H1 (cell line): ENCODE measurements at regions not wholly inside any gene's neighbourhood (a gene's known extent, or its start where the extent isn't known, plus 50 kb on each side); places are given as distances from the start of the nearest gene placed in this dataset.

Experiments
- CTCF ChIA-PET: fragments of 300-600 bp; sonication (Branson Sonifier 250); formaldehyde crosslinking; loops from one replicate; lab custom pipeline; 2021; ENCODE audit not compliant: partially characterized antibody; lab: Charles Lee
- POLR2A ChIA-PET: fragments of 300-600 bp; sonication (Branson Sonifier 250); formaldehyde crosslinking; loops from one replicate; lab custom pipeline; 2021; ENCODE audit warnings: inconsistent platforms; ENCODE audit not compliant: partially characterized antibody; lab: Charles Lee
- DNase-seq, 2 experiments: peaks; one replicate each; pipeline versions ENCODE4 v3.0.0 to v3.0.0-alpha.2; 2010 to 2022; ENCODE audit warnings: low spot score in 2 of 2, low read depth in 1 of 2, mixed read lengths in 1 of 2
- FAIRE-seq: peaks from 2 replicates; lab custom pipeline; 2011; peaks lifted over from hg19 to GRCh38; lab: Jason Lieb, UNC
- H2AFZ ChIP-seq: 2 replicates; pipeline ENCODE4 v1.8.1; 2012; ENCODE audit warnings: low read length, inconsistent platforms
- H2AK5ac ChIP-seq: 2 replicates; pipeline ENCODE4 v1.6.1; 2013; ENCODE audit warnings: low read depth, low read length
- H2BK120ac ChIP-seq: replicated peaks from 2 replicates; pipeline ENCODE3; 2013; ENCODE audit warnings: low read depth, low read length, inconsistent platforms
- H2BK12ac ChIP-seq: 2 replicates; pipeline ENCODE4 v1.6.1; 2013; ENCODE audit warnings: low read depth, low read length
- H2BK15ac ChIP-seq: 2 replicates; pipeline ENCODE4 v1.6.1; 2013; ENCODE audit warnings: low read length
- H2BK20ac ChIP-seq: 2 replicates; pipeline ENCODE4 v1.6.1; 2013; ENCODE audit warnings: low read length
- H2BK5ac ChIP-seq: 2 replicates; pipeline ENCODE4 v1.6.1; 2013; ENCODE audit warnings: low read depth, low read length
- H3K14ac ChIP-seq: 2 replicates; pipeline ENCODE4 v1.6.1; 2013; ENCODE audit warnings: inconsistent platforms; ENCODE audit not compliant: insufficient read length
- H3K18ac ChIP-seq: 2 replicates; pipeline ENCODE4 v1.6.1; 2013; ENCODE audit warnings: low read length; ENCODE audit errors: extremely low read depth
- H3K23ac ChIP-seq: 2 replicates; pipeline ENCODE4 v1.6.1; 2013; ENCODE audit warnings: inconsistent platforms; ENCODE audit not compliant: insufficient read length
- H3K23me2 ChIP-seq: 2 replicates; pipeline ENCODE4 v1.6.1; 2013; ENCODE audit warnings: low read depth, low read length
- H3K27ac ChIP-seq: 2 replicates; pipeline ENCODE4 v1.6.1; 2011; ENCODE audit warnings: low read depth, low read length, inconsistent platforms
- H3K27me3 ChIP-seq, 4 experiments: replicated peaks in 1 of 4; 1 replicate in 1 of 4; 2 replicates in 3 of 4; pipeline versions ENCODE4 v1.6.1 to v1.8.1; 2011 to 2013; ENCODE audit warnings: low read length in 3 of 4, mild to moderate bottlenecking in 3 of 4, inconsistent platforms in 2 of 4, mixed read lengths in 2 of 4, moderate library complexity in 1 of 4; ENCODE audit not compliant: control insufficient read depth in 3 of 4, insufficient read depth in 3 of 4; ENCODE audit errors: extremely low read depth in 1 of 4
- H3K36me3 ChIP-seq, 4 experiments: 2 replicates each; pipeline versions ENCODE4 v1.6.1 to v1.8.1; 2011 to 2013; ENCODE audit warnings: mild to moderate bottlenecking in 4 of 4, low read length in 3 of 4, moderate library complexity in 2 of 4, control low read depth in 1 of 4, inconsistent platforms in 1 of 4; ENCODE audit not compliant: insufficient read depth in 4 of 4, control insufficient read depth in 2 of 4
- H3K4ac ChIP-seq: replicated peaks from 2 replicates; pipeline ENCODE3; 2013; ENCODE audit warnings: low read length, low read depth, mixed read lengths, inconsistent platforms; ENCODE audit not compliant: insufficient read length
- H3K4me1 ChIP-seq, 4 experiments: replicated peaks in 1 of 4; 1 replicate in 1 of 4; 2 replicates in 3 of 4; pipeline versions ENCODE4 v1.6.1 to v1.8.1; 2011 to 2013; ENCODE audit warnings: low read length in 3 of 4, inconsistent platforms in 2 of 4, mixed read lengths in 1 of 4; ENCODE audit not compliant: insufficient read depth in 4 of 4, control insufficient read depth in 3 of 4
- H3K4me2 ChIP-seq, 2 experiments: 2 replicates each; pipeline versions ENCODE4 v1.6.1 to v1.8.1; 2011 to 2013; ENCODE audit warnings: low read depth in 2 of 2, low read length in 2 of 2, control low read depth in 1 of 2, inconsistent platforms in 1 of 2, mild to moderate bottlenecking in 1 of 2; ENCODE audit not compliant: insufficient read depth in 1 of 2
- H3K4me3 ChIP-seq, 4 experiments: fragments of 200-600, 300-600 bp in 1 of 4; sonication (generic), shearing (Covaris generic), sonication (Bioruptor Twin) in 1 of 4; 2 replicates each; pipeline versions ENCODE4 v1.5.1 to v1.8.1; 2011 to 2016; ENCODE audit warnings: low read length in 4 of 4, low read depth in 3 of 4, control low read depth in 2 of 4, inconsistent platforms in 2 of 4, mild to moderate bottlenecking in 2 of 4, mixed read lengths in 1 of 4, moderate library complexity in 1 of 4; ENCODE audit not compliant: insufficient read depth in 2 of 4; ENCODE audit errors: extremely low read depth in 1 of 4
- H3K56ac ChIP-seq: replicated peaks from 2 replicates; pipeline ENCODE3; 2013; ENCODE audit warnings: low read depth, mild to moderate bottlenecking, mixed read lengths, low read length, inconsistent platforms; ENCODE audit not compliant: insufficient read length
- H3K79me1 ChIP-seq: 2 replicates; pipeline ENCODE4 v1.6.1; 2013; ENCODE audit warnings: low read depth, low read length, control low read depth
- H3K79me2 ChIP-seq, 2 experiments: 2 replicates each; pipeline versions ENCODE4 v1.6.1 to v1.8.1; 2012 to 2013; ENCODE audit warnings: low read length in 2 of 2, mild to moderate bottlenecking in 2 of 2, inconsistent platforms in 1 of 2; ENCODE audit not compliant: insufficient read depth in 2 of 2, control insufficient read depth in 1 of 2
- H3K9ac ChIP-seq, 4 experiments: replicated peaks in 1 of 4; 1 replicate in 1 of 4; 2 replicates in 3 of 4; pipeline versions ENCODE4 v1.6.1 to v1.8.1; 2011 to 2013; ENCODE audit warnings: low read depth in 3 of 4, low read length in 3 of 4, control low read depth in 2 of 4, mild to moderate bottlenecking in 2 of 4, moderate library complexity in 2 of 4, inconsistent platforms in 1 of 4; ENCODE audit errors: extremely low read depth in 1 of 4
- H3K9me3 ChIP-seq, 2 experiments: 2 replicates each; pipeline versions ENCODE4 v1.6.1 to v1.8.1; 2012 to 2013; ENCODE audit warnings: mild to moderate bottlenecking in 2 of 2, moderate library complexity in 2 of 2, control low read depth in 1 of 2, inconsistent platforms in 1 of 2, low read depth in 1 of 2, low read length in 1 of 2, mixed read lengths in 1 of 2; ENCODE audit not compliant: insufficient read depth in 2 of 2
- H4K20me1 ChIP-seq, 2 experiments: replicated peaks in 1 of 2; 2 replicates each; pipeline versions ENCODE3 to v1.8.1; 2011 to 2013; ENCODE audit warnings: inconsistent platforms in 2 of 2, low read length in 2 of 2, mild to moderate bottlenecking in 1 of 2; ENCODE audit not compliant: insufficient read depth in 2 of 2, control insufficient read depth in 1 of 2
- H4K5ac ChIP-seq: 2 replicates; pipeline ENCODE4 v1.6.1; 2013; ENCODE audit warnings: low read length, low read depth, mixed read lengths, inconsistent platforms; ENCODE audit not compliant: insufficient read length
- H4K8ac ChIP-seq: 2 replicates; pipeline ENCODE4 v1.8.0; 2013; ENCODE audit warnings: mild to moderate bottlenecking, moderate library complexity, low read length, inconsistent platforms; ENCODE audit not compliant: insufficient read depth; ENCODE audit errors: extremely low read depth
- H4K91ac ChIP-seq: replicated peaks from 2 replicates; pipeline ENCODE3; 2013; ENCODE audit warnings: low read length, mixed read lengths, inconsistent platforms; ENCODE audit not compliant: insufficient read length
- BACH1 ChIP-seq: IDR thresholded peaks from 2 replicates; pipeline ENCODE4 v1.6.1; 2012; ENCODE audit warnings: low read length, improper control_type of control experiment
- CTBP2 ChIP-seq: IDR thresholded peaks from 2 replicates; pipeline ENCODE4 v1.7.0; 2011; ENCODE audit warnings: borderline replicate concordance, mild to moderate bottlenecking, moderate library complexity, mixed read lengths, low read length; ENCODE audit not compliant: insufficient read depth, insufficient read length
- KDM5A ChIP-seq: fragments of 200-600 bp; IDR thresholded peaks from 2 replicates; pipeline ENCODE4 v1.7.1; 2012; ENCODE audit warnings: mild to moderate bottlenecking, low read length, inconsistent platforms, mixed read lengths
- SUZ12 ChIP-seq: fragments of 200-600 bp; sonication (generic); IDR thresholded peaks from 2 replicates; pipeline ENCODE4 v1.6.1; 2012; ENCODE audit warnings: mild to moderate bottlenecking, inconsistent platforms, low read length, moderate library complexity, mixed read lengths
- TEAD4 ChIP-seq: IDR thresholded peaks from 2 replicates; pipeline ENCODE4 v1.6.1; 2012; ENCODE audit warnings: low read depth, low read length, inconsistent platforms, mixed read lengths
- WGBS, 2 experiments: shearing (Covaris generic) in 1 of 2; methylation state at CpG; one replicate each; pipeline versions ENCODE4 v1.1.6 to v1.1.7; 2013 to 2015; ENCODE audit warnings: low lambda C conversion rate in 2 of 2, mixed read lengths in 2 of 2, inconsistent platforms in 1 of 2, low coverage in 1 of 2, missing lambda C conversion rate in 1 of 2; ENCODE audit not compliant: insufficient replicate concordance in 2 of 2, insufficient coverage in 1 of 2, insufficient read length in 1 of 2; ENCODE audit errors: extremely low coverage in 1 of 2, missing lambda C conversion rate in 1 of 2; 5-methylcytosine and 5-hydroxymethylcytosine counted together
- TF ChIP-seq, protein P1 (sequence below): IDR thresholded peaks from 2 replicates; pipeline ENCODE4 v1.6.1; 2011; ENCODE audit warnings: low read depth, mild to moderate bottlenecking, low read length; ENCODE audit not compliant: insufficient read depth

DNA sequence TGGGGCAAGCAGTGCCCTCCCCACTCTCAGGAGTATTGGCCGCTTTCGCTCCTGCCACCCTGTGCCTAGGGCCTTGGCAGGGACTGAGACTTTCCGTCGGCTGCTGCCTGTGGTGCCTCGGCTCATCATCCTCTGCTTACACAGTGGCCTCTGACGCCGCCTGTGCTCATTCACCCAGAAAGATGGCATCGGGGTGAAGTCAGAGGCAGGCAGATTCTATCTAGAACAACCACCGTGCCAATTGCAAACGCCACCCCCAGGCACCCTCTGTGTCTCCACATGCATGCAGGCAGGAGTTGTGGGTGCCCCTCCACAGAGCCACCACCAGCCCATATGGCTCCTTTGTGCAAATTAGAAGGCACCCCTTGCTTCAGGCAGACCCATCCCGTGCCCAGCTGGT is 154.2 kb upstream of the GSE1 start:
- Histone ChIP-seq H3K23me2 (peaks cover 7% of the 10 kb centered on the region), H4K20me1 (peaks cover 1 to 16% of the 10 kb centered on the region in 2 experiments), H2BK15ac (no peak overlapping the region), H2BK5ac (no peak overlapping the region), H3K4me3 (no peak overlapping the region), H3K4me1 (peaks cover 7 to 44% (median 31%) of the 10 kb centered on the region in 4 experiments), H3K4ac (no peak overlapping the region), H3K79me1 (no peaks in the 10 kb centered on the region), H3K27ac (no peak overlapping the region), H2BK120ac (no peak overlapping the region), H4K91ac (no peak overlapping the region), H2BK20ac (no peak overlapping the region), H3K23ac (no peak overlapping the region), H2BK12ac (no peak overlapping the region; the same call in 1 of the 2 replicates), H3K9me3 (no peaks in the 10 kb centered on the region), H3K18ac (no peak overlapping the region), H3K79me2 (no peaks in the 10 kb centered on the region), H3K56ac (no peak overlapping the region), H3K4me2 (no peak overlapping the region), H2AK5ac (0 out of 2 replicates have a peak overlapping the region, but pooled peaks have one; percentile 66), H3K27me3 (peaks cover 5 to 37% (median 32%) of the 10 kb centered on the region in 4 experiments; a peak in 6 of 7 replicates), H4K8ac (no peak overlapping the region)
- WGBS, 2 experiments = 93% methylated on average over 11 of the region's 11 CpGs; no CpG with 5 or more reads in 1 of the 2 experiments
- DNase-seq (no peak), FAIRE-seq (no peak)
- ChIA-PET POLR2A (no interaction called here), CTCF (interaction anchor here (1.0 to 11.2 kb wide), 12 partner anchors 13 to 157 kb away, joined by 3 to 172 read pairs (median 4); no protein-coding TSS in a partner anchor)
- TF ChIP-seq BACH1 (no peak), TEAD4 (no peak), KDM5A (no peak), SUZ12 (no peak), CTBP2 (no peak)
- TF ChIP-seq, protein P1, sequence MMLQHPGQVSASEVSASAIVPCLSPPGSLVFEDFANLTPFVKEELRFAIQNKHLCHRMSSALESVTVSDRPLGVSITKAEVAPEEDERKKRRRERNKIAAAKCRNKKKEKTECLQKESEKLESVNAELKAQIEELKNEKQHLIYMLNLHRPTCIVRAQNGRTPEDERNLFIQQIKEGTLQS = no peak
- TF ChIP-seq, all 59 proteins: peak for 0
- no peak overlapping the region; a peak in 1 of 7 replicates for H3K9ac ChIP-seq
- no peak overlapping the region for H4K5ac ChIP-seq
- H3K14ac ChIP-seq = no peak overlapping the region
- no peak overlapping the region for H2AFZ ChIP-seq
- no peaks in the 10 kb centered on the region for H3K36me3 ChIP-seq
